Choroid plexus epithelial cell (primary cell): ENCODE measurements at regions not wholly inside any gene's neighbourhood (a gene's known extent, or its start where the extent isn't known, plus 50 kb on each side); places are given as distances from the start of the nearest gene placed in this dataset.
A peak's percentile ranks its signal among the peaks of the same experiment; 100 is the strongest.

Experiments
- DNase-seq: peaks from one replicate; pipeline ENCODE4 v3.0.0-alpha.2; 2010; ENCODE audit warnings: low read depth
- H3K4me3 ChIP-seq: 2 replicates; pipeline ENCODE4 v1.5.1; 2011; ENCODE audit warnings: low read depth, mild to moderate bottlenecking, control low read depth, low read length, moderate library complexity
- CTCF ChIP-seq: conservative IDR thresholded peaks from 2 replicates; pipeline ENCODE4 v1.5.1; 2011; ENCODE audit warnings: low read depth, mild to moderate bottlenecking, control low read depth, inconsistent platforms, low read length, moderate library complexity

- no peak overlapping the region for H3K4me3 ChIP-seq
- no peak for DNase-seq
- no peak for TF ChIP-seq CTCF
Observed at GRCh38 chr11:24390016-24390415, 106.8 kb upstream of the LUZP2 start.

GRCh38 chr11:24390762-24391161 lies 106.1 kb upstream of the LUZP2 start:
- no peak for DNase-seq
- no peak for TF ChIP-seq CTCF
- no peak overlapping the region for H3K4me3 ChIP-seq

- DNase-seq, result peak; percentile 88
- no peak overlapping the region for H3K4me3 ChIP-seq
- TF ChIP-seq CTCF, result no peak
Observed at GRCh38 chr11:24391167-24391566, 105.7 kb upstream of the LUZP2 start.

GRCh38 chr11:24400059-24400665 lies 96.7 kb upstream of the LUZP2 start:
- DNase-seq, result no peak
- TF ChIP-seq CTCF, result no peak
- H3K4me3 ChIP-seq, result no peak overlapping the region

- TF ChIP-seq CTCF, result no peak
- no peak overlapping the region for H3K4me3 ChIP-seq
- no peak for DNase-seq
Observed at GRCh38 chr11:24406389-24406788, 90.5 kb upstream of the LUZP2 start.

- H3K4me3 ChIP-seq, result no peak overlapping the region
- DNase-seq, result no peak
- no peak for TF ChIP-seq CTCF
Observed at GRCh38 chr11:24406980-24407379, 89.9 kb upstream of the LUZP2 start.

GRCh38 chr11:24407733-24408132 lies 89.1 kb upstream of the LUZP2 start:
- no peak for DNase-seq
- no peak overlapping the region for H3K4me3 ChIP-seq
- no peak for TF ChIP-seq CTCF
